Prostate gland (tissue), 2 donors: ENCODE measurements at regions not wholly inside any gene's neighbourhood (a gene's known extent, or its start where the extent isn't known, plus 50 kb on each side); places are given as distances from the start of the nearest gene placed in this dataset.

Experiments
- CTCF ChIP-seq, 4 experiments: fragments of 200-600 bp in 2 of 4; fragments of 450-650 bp in 2 of 4; sonication (generic) in 2 of 4; IDR thresholded peaks; 1 replicate in 3 of 4; 2 replicates in 1 of 4; pipeline ENCODE4 v1.5.1; 2016 to 2019; ENCODE audit warnings: antibody characterized with exemption in 4 of 4, mild to moderate bottlenecking in 2 of 4, moderate library complexity in 2 of 4
- POLR2A ChIP-seq: fragments of 450-650 bp; IDR thresholded peaks from one replicate; pipeline ENCODE4 v1.6.1; 2016; ENCODE audit warnings: antibody characterized with exemption, mild to moderate bottlenecking
- POLR2AphosphoS5 ChIP-seq: sonication (generic); formaldehyde crosslinking; IDR thresholded peaks from one replicate; pipeline ENCODE4 v1.6.1; 2017; ENCODE audit warnings: antibody characterized with exemption

GRCh38 chr4:3709061-3709845 is 56.9 kb upstream of the ADRA2C start:
- TF ChIP-seq CTCF (IDR thresholded peaks at IDR 0.05): no peak
- TF ChIP-seq POLR2A: no peak
- TF ChIP-seq POLR2AphosphoS5: no peak
